Liver (tissue), 3 donors: ENCODE measurements at regions not wholly inside any gene's neighbourhood (a gene's known extent, or its start where the extent isn't known, plus 50 kb on each side); places are given as distances from the start of the nearest gene placed in this dataset.

Experiments
- ATF3 ChIP-seq: IDR thresholded peaks from 2 replicates; pipeline ENCODE4 v1.6.1; 2016; ENCODE audit warnings: antibody characterized with exemption
- CTCF ChIP-seq: fragments of 150-350 bp; IDR thresholded peaks from 2 replicates; pipeline ENCODE4 v1.5.1; 2017; ENCODE audit warnings: improper control_type of control experiment, low read depth, low read length; ENCODE audit not compliant: missing input control
- EGR1 ChIP-seq, 2 donors: IDR thresholded peaks; 2 replicates each; pipeline ENCODE4 v1.6.1; 2016 to 2018; ENCODE audit warnings: antibody characterized with exemption in 2 of 2, low read depth in 2 of 2
- GABPA ChIP-seq, 2 donors: IDR thresholded peaks in 1 of 2; conservative IDR thresholded peaks in 1 of 2; 2 replicates each; pipeline ENCODE4 v1.6.1; 2016; ENCODE audit warnings: antibody characterized with exemption in 2 of 2, mild to moderate bottlenecking in 1 of 2, moderate library complexity in 1 of 2
- HNF4A ChIP-seq, 2 donors: conservative IDR thresholded peaks; 2 replicates each; pipeline ENCODE4 v1.6.1; 2016; ENCODE audit warnings: antibody characterized with exemption in 2 of 2, mild to moderate bottlenecking in 2 of 2
- HNF4G ChIP-seq: IDR thresholded peaks from 2 replicates; pipeline ENCODE4 v1.6.1; 2016; ENCODE audit warnings: antibody characterized with exemption
- JUND ChIP-seq, 2 donors: IDR thresholded peaks; 2 replicates each; pipeline ENCODE4 v1.6.1; 2016; ENCODE audit warnings: antibody characterized with exemption in 2 of 2
- MAX ChIP-seq: IDR thresholded peaks from 2 replicates; pipeline ENCODE4 v1.6.1; 2016; ENCODE audit warnings: antibody characterized with exemption
- RAD21 ChIP-seq, 2 donors: IDR thresholded peaks; 2 replicates each; pipeline ENCODE4 v1.6.1; 2016; ENCODE audit warnings: antibody characterized with exemption in 2 of 2, mild to moderate bottlenecking in 2 of 2
- REST ChIP-seq: IDR thresholded peaks from 2 replicates; pipeline ENCODE4 v1.6.1; 2016; ENCODE audit warnings: antibody characterized with exemption, mild to moderate bottlenecking
- RXRA ChIP-seq, 2 donors: IDR thresholded peaks; 2 replicates each; pipeline ENCODE4 v1.6.1; 2017 to 2018; ENCODE audit warnings: antibody characterized with exemption in 2 of 2, mild to moderate bottlenecking in 1 of 2
- SP1 ChIP-seq: IDR thresholded peaks from 2 replicates; pipeline ENCODE4 v1.6.1; 2018; ENCODE audit warnings: antibody characterized with exemption, mild to moderate bottlenecking
- TAF1 ChIP-seq: conservative IDR thresholded peaks from 2 replicates; pipeline ENCODE4 v1.6.1; 2016; ENCODE audit warnings: antibody characterized with exemption, mild to moderate bottlenecking
- YY1 ChIP-seq: IDR thresholded peaks from 2 replicates; pipeline ENCODE4 v1.6.1; 2016; ENCODE audit warnings: antibody characterized with exemption, mild to moderate bottlenecking
- donor health status: healthy.
- donor health status: healthy.

GRCh38 chr7:125112850-125113249 is 183.2 kb upstream of the POT1 start:
- TF ChIP-seq RAD21 (IDR thresholded peaks at IDR 0.05) (no peak), CTCF (no peak), HNF4G (no peak), EGR1 (IDR thresholded peaks at IDR 0.05; ENCODE audit: low read depth in 2 of 2) (no peak), GABPA (IDR thresholded peaks at IDR 0.05 in 1 of 2, conservative IDR thresholded peaks at IDR 0.05 in 1 of 2) (no peak), SP1 (no peak), JUND (IDR thresholded peaks at IDR 0.05) (no peak), ATF3 (no peak), HNF4A (conservative IDR thresholded peaks at IDR 0.05) (no peak), REST (no peak), YY1 (no peak), MAX (no peak), RXRA (IDR thresholded peaks at IDR 0.05) (no peak), TAF1 (no peak)
